Endothelial cell of umbilical vein (primary cell): ENCODE measurements at regions not wholly inside any gene's neighbourhood (a gene's known extent, or its start where the extent isn't known, plus 50 kb on each side); places are given as distances from the start of the nearest gene placed in this dataset.

Experiments used
- BruUV-seq: library from RNA; stranded (reverse); fragments of 400-500 nt; replicated peaks from 2 replicates; lab custom pipeline; 2021; lab: Mats Ljungman, UMichigan
- CTCF ChIA-PET: fragments of 300-600, 350-600 bp; sonication (Branson Sonifier 250); formaldehyde crosslinking; loops from one replicate; lab custom pipeline; 2021; ENCODE audit warnings: antibody characterized with exemption, inconsistent platforms; lab: Charles Lee
- POLR2A ChIA-PET: fragments of 300-600, 350-600 bp; sonication (Branson Sonifier 250); formaldehyde crosslinking; loops from one replicate; lab custom pipeline; 2021; ENCODE audit warnings: antibody characterized with exemption, inconsistent platforms; lab: Charles Lee
- DNase-seq: peaks from one replicate; pipeline ENCODE4 v3.0.0-alpha.2; 2011; ENCODE audit warnings: low read depth, low spot score
- FAIRE-seq: peaks from 2 replicates; lab custom pipeline; 2011; peaks lifted over from hg19 to GRCh38; lab: Jason Lieb, UNC
- H2AFZ ChIP-seq: 2 replicates; pipeline ENCODE4 v1.6.0; 2012; ENCODE audit warnings: low read depth, low read length, control low read depth, inconsistent platforms
- H3K27ac ChIP-seq: 2 replicates; pipeline ENCODE4 v1.5.1; 2011; ENCODE audit warnings: low read depth, mild to moderate bottlenecking, control low read depth, low read length, moderate library complexity; ENCODE audit not compliant: insufficient read depth
- H3K27me3 ChIP-seq, 2 experiments: 2 replicates each; pipeline versions ENCODE4 v1.6.0 to v1.6.1; 2011; ENCODE audit warnings: low read length in 2 of 2, mixed read lengths in 1 of 2; ENCODE audit not compliant: control insufficient read depth in 2 of 2, insufficient read depth in 2 of 2
- H3K36me3 ChIP-seq, 2 experiments: 2 replicates in 1 of 2; 3 replicates in 1 of 2; pipeline ENCODE4 v1.5.1; 2011; ENCODE audit warnings: low read length in 2 of 2, mild to moderate bottlenecking in 1 of 2, moderate library complexity in 1 of 2; ENCODE audit not compliant: control insufficient read depth in 2 of 2, insufficient read depth in 2 of 2; ENCODE audit errors: extremely low read depth in 1 of 2
- H3K4me1 ChIP-seq: 3 replicates; pipeline ENCODE4 v1.5.1; 2011; ENCODE audit warnings: mild to moderate bottlenecking, low read length; ENCODE audit not compliant: control insufficient read depth, insufficient read depth; ENCODE audit errors: extremely low read depth
- H3K4me2 ChIP-seq: 2 replicates; pipeline ENCODE4 v1.6.1; 2011; ENCODE audit warnings: low read length, control low read depth, mixed read lengths; ENCODE audit not compliant: insufficient read depth
- H3K4me3 ChIP-seq, 3 experiments: fragments of 200-600 bp in 1 of 3; sonication (generic), shearing (Covaris generic) in 1 of 3; replicated peaks in 1 of 3; 2 replicates each; pipeline ENCODE4 v1.5.1; 2011 to 2016; ENCODE audit warnings: control low read depth in 3 of 3, low read length in 3 of 3, mild to moderate bottlenecking in 2 of 3, inconsistent platforms in 1 of 3, low read depth in 1 of 3, moderate library complexity in 1 of 3; ENCODE audit not compliant: insufficient read depth in 1 of 3
- H3K79me2 ChIP-seq: 2 replicates; pipeline ENCODE4 v1.6.0; 2012; ENCODE audit warnings: low read length, inconsistent platforms; ENCODE audit not compliant: control insufficient read depth, insufficient read depth
- H3K9ac ChIP-seq: replicated peaks from 2 replicates; pipeline ENCODE3; 2011; ENCODE audit warnings: low read length, control low read depth; ENCODE audit not compliant: insufficient read depth; ENCODE audit errors: extremely low read depth
- H3K9me1 ChIP-seq: replicated peaks from 3 replicates; pipeline ENCODE4 v1.6.0; 2011; ENCODE audit warnings: mild to moderate bottlenecking, low read length; ENCODE audit not compliant: control insufficient read depth, insufficient read depth; ENCODE audit errors: extremely low read depth
- H3K9me3 ChIP-seq: replicated peaks from 2 replicates; pipeline ENCODE4 v1.5.1; 2012; ENCODE audit warnings: low read length, inconsistent platforms; ENCODE audit not compliant: control insufficient read depth, insufficient read depth
- H4K20me1 ChIP-seq: replicated peaks from 2 replicates; pipeline ENCODE3; 2011; ENCODE audit warnings: mild to moderate bottlenecking, low read length; ENCODE audit not compliant: control insufficient read depth, insufficient read depth; ENCODE audit errors: extremely low read depth
- EZH2 ChIP-seq: IDR thresholded peaks from 2 replicates; pipeline ENCODE4 v1.6.1; 2012; ENCODE audit warnings: borderline replicate concordance, low read depth, mild to moderate bottlenecking, moderate library complexity, low read length, inconsistent platforms; ENCODE audit not compliant: severe bottlenecking
- FOS ChIP-seq: IDR thresholded peaks from 2 replicates; pipeline ENCODE4 v1.6.1; 2011; ENCODE audit warnings: mild to moderate bottlenecking, low read length, moderate library complexity, borderline replicate concordance; ENCODE audit not compliant: insufficient read depth
- GATA2 ChIP-seq: IDR thresholded peaks from 2 replicates; pipeline ENCODE4 v1.7.0; 2011; ENCODE audit warnings: low read depth, mild to moderate bottlenecking, moderate library complexity, mixed read lengths, low read length; ENCODE audit not compliant: insufficient read length, insufficient read depth
- JUN ChIP-seq: IDR thresholded peaks from 2 replicates; pipeline ENCODE4 v1.6.1; 2011; ENCODE audit warnings: borderline replicate concordance, low read depth; ENCODE audit not compliant: insufficient read length, insufficient read depth
- MAX ChIP-seq: IDR thresholded peaks from 2 replicates; pipeline ENCODE4 v1.6.1; 2011; ENCODE audit not compliant: insufficient read depth, insufficient read length
- MYC ChIP-seq: IDR thresholded peaks from one replicate; pipeline ENCODE4 v1.6.1; 2011; ENCODE audit warnings: mild to moderate bottlenecking, low read depth, low read length
- POLR2A ChIP-seq: IDR thresholded peaks from 2 replicates; pipeline ENCODE4 v1.6.1; 2012; ENCODE audit warnings: low read depth, mild to moderate bottlenecking, control low read depth, low read length
- POLR2AphosphoS5 ChIP-seq: IDR thresholded peaks from 2 replicates; pipeline ENCODE4 v1.6.1; 2012; ENCODE audit warnings: low read depth, mild to moderate bottlenecking, control low read depth, low read length, moderate library complexity; ENCODE audit not compliant: insufficient read depth
- dilution Hi-C: fragments of 300-500 bp; cut with MboI; formaldehyde crosslinking; loops from one replicate; pipeline ENCODE4 v1.15.0; 2019; ENCODE audit warnings: low sequenced_read_pairs; ENCODE audit not compliant: extremely low pct_ligation_motif_present
- intact Hi-C: fragments of 100-400 bp; cut with micrococcal nuclease; formaldehyde crosslinking; loops from one replicate; pipeline ENCODE4 v1.10.0; 2022
- TF ChIP-seq, protein P1 (sequence below), 2 donors: IDR thresholded peaks; 1 replicate in 1 of 2; 2 replicates in 1 of 2; pipeline ENCODE4 v1.5.1; 2011; ENCODE audit warnings: low read length in 2 of 2, mild to moderate bottlenecking in 2 of 2, moderate library complexity in 2 of 2, control low read depth in 1 of 2, inconsistent platforms in 1 of 2, low read depth in 1 of 2; ENCODE audit not compliant: insufficient read depth in 1 of 2; ENCODE audit errors: extremely low read depth in 1 of 2

GRCh38 chr2:173678186-173678585 lies 287.0 kb downstream of the SP3 start:
- no TSS peak for BruUV-seq
- H3K4me3 ChIP-seq = no peak overlapping the region
- H3K9me3 ChIP-seq = no peaks in the 10 kb centered on the region
- H3K9ac ChIP-seq = no peak overlapping the region
- no peaks in the 10 kb centered on the region for H3K79me2 ChIP-seq
- peaks cover 0 to 2% of the 10 kb centered on the region in 2 experiments for H3K27me3 ChIP-seq
- no peaks in the 10 kb centered on the region for H4K20me1 ChIP-seq
- CTCF ChIA-PET = interaction anchor here (1.5 kb wide), 1 partner anchor 16 kb away, joined by 3 read pairs; no protein-coding TSS in a partner anchor
- no peak overlapping the region for H3K27ac ChIP-seq
- H3K4me1 ChIP-seq = no peaks in the 10 kb centered on the region
- no peak overlapping the region for H3K4me2 ChIP-seq
- FAIRE-seq (no peak), DNase-seq (no peak)
- no peaks in the 10 kb centered on the region for H3K9me1 ChIP-seq
- POLR2A ChIA-PET = no interaction called here
- no peak for TF ChIP-seq POLR2AphosphoS5
- no peak for TF ChIP-seq GATA2
- TF ChIP-seq FOS = no peak
- TF ChIP-seq MYC = no peak
- dilution Hi-C loops (no loop called here), intact Hi-C loops (no loop called here)
- no peaks in the 10 kb centered on the region for H3K36me3 ChIP-seq
- H2AFZ ChIP-seq = no peak overlapping the region

GRCh38 chr2:173680574-173680973 lies 284.6 kb downstream of the SP3 start:
- DNase-seq = no peak
- Histone ChIP-seq H3K27ac (no peak overlapping the region), H3K36me3 (no peaks in the 10 kb centered on the region), H3K79me2 (no peaks in the 10 kb centered on the region), H3K27me3 (peaks cover 0 to 2% of the 10 kb centered on the region in 2 experiments), H3K4me3 (no peak overlapping the region), H3K9me3 (no peaks in the 10 kb centered on the region), H3K9ac (no peak overlapping the region), H3K4me2 (no peak overlapping the region), H3K9me1 (no peaks in the 10 kb centered on the region), H4K20me1 (no peaks in the 10 kb centered on the region), H3K4me1 (no peaks in the 10 kb centered on the region), H2AFZ (no peak overlapping the region)
- CTCF ChIA-PET = interaction anchor here (0.6 kb wide), 1 partner anchor 135 kb away, joined by 3 read pairs; no protein-coding TSS in a partner anchor
- no peak for FAIRE-seq
- dilution Hi-C loops (no loop called here), intact Hi-C loops (no loop called here)
- BruUV-seq = no TSS peak
- POLR2A ChIA-PET = no interaction called here
- TF ChIP-seq, protein P1, sequence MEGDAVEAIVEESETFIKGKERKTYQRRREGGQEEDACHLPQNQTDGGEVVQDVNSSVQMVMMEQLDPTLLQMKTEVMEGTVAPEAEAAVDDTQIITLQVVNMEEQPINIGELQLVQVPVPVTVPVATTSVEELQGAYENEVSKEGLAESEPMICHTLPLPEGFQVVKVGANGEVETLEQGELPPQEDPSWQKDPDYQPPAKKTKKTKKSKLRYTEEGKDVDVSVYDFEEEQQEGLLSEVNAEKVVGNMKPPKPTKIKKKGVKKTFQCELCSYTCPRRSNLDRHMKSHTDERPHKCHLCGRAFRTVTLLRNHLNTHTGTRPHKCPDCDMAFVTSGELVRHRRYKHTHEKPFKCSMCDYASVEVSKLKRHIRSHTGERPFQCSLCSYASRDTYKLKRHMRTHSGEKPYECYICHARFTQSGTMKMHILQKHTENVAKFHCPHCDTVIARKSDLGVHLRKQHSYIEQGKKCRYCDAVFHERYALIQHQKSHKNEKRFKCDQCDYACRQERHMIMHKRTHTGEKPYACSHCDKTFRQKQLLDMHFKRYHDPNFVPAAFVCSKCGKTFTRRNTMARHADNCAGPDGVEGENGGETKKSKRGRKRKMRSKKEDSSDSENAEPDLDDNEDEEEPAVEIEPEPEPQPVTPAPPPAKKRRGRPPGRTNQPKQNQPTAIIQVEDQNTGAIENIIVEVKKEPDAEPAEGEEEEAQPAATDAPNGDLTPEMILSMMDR (IDR thresholded peaks at IDR 0.05; ENCODE audit: extremely low read depth in 1 of 2, insufficient read depth in 1 of 2, low read depth in 1 of 2, low read length in 2 of 2) = no peak
- TF ChIP-seq EZH2 (no peak), GATA2 (no peak), FOS (no peak), MYC (no peak), POLR2A (no peak), POLR2AphosphoS5 (no peak), JUN (no peak), MAX (no peak)
